HG02610 (cell line): ENCODE measurements at regions not wholly inside any gene's neighbourhood (a gene's known extent, or its start where the extent isn't known, plus 50 kb on each side); places are given as distances from the start of the nearest gene placed in this dataset.
A peak's percentile ranks its signal among the peaks of the same experiment; 100 is the strongest.
"Not testable (repeated sequence)": the region's sequence is repeated elsewhere in the genome, so short reads cannot be mapped to it uniquely, and the experiment has no call there.

Source experiments
- ATAC-seq: cut with Tn5 transposase; IDR thresholded peaks from one replicate; pipeline ENCODE4 v1.9.1; 2021; ENCODE audit warnings: mild to moderate bottlenecking, moderate library complexity; ENCODE audit not compliant: unreplicated experiment

- no peak for ATAC-seq
Observed at GRCh38 chr9:105021917-105022316, 94.0 kb upstream of the ABCA1 start.

GRCh38 chr9:105022545-105022944 is 94.6 kb upstream of the ABCA1 start:
- not testable (repeated sequence) for ATAC-seq

GRCh38 chr9:105023788-105024187 is 95.8 kb upstream of the ABCA1 start:
- no peak for ATAC-seq

GRCh38 chr9:105024529-105024928 is 96.6 kb upstream of the ABCA1 start:
- ATAC-seq, result no peak

- ATAC-seq, result no peak
Observed at GRCh38 chr9:105026451-105026850, 98.5 kb upstream of the ABCA1 start.

GRCh38 chr9:105027084-105027483 is 99.1 kb upstream of the ABCA1 start:
- no peak for ATAC-seq

- no peak for ATAC-seq
Observed at GRCh38 chr9:105030285-105030684, 102.3 kb upstream of the ABCA1 start.

- no peak for ATAC-seq
Observed at GRCh38 chr9:105037139-105037538, 109.2 kb upstream of the ABCA1 start.

- ATAC-seq, result no peak
Observed at GRCh38 chr9:105038051-105038450, 110.1 kb upstream of the ABCA1 start.

- no peak for ATAC-seq
Observed at GRCh38 chr9:105039175-105039799, 111.3 kb upstream of the ABCA1 start.

GRCh38 chr9:105043370-105043936 is 115.5 kb upstream of the ABCA1 start:
- no peak for ATAC-seq

GRCh38 chr9:105044518-105044917 is 116.6 kb upstream of the ABCA1 start:
- no peak for ATAC-seq

GRCh38 chr9:105046907-105047741 is 119.2 kb upstream of the ABCA1 start:
- no peak for ATAC-seq

- no peak for ATAC-seq
Observed at GRCh38 chr9:105047742-105048041, 119.7 kb upstream of the ABCA1 start.

GRCh38 chr9:105048331-105048730 is 120.4 kb upstream of the ABCA1 start:
- ATAC-seq, result no peak

GRCh38 chr9:105050296-105050695 is 122.3 kb upstream of the ABCA1 start:
- ATAC-seq, result no peak

GRCh38 chr9:105051897-105052296 is 123.9 kb upstream of the ABCA1 start:
- no peak for ATAC-seq

GRCh38 chr9:105052346-105052745 is 124.4 kb upstream of the ABCA1 start:
- no peak for ATAC-seq

GRCh38 chr9:105053209-105053652 is 125.3 kb upstream of the ABCA1 start:
- peak; percentile 98 for ATAC-seq

- no peak for ATAC-seq
Observed at GRCh38 chr9:105054491-105054890, 126.5 kb upstream of the ABCA1 start.

- no peak for ATAC-seq
Observed at GRCh38 chr9:105055917-105056316, 128.0 kb upstream of the ABCA1 start.

GRCh38 chr9:105057551-105057950 is 129.6 kb upstream of the ABCA1 start:
- ATAC-seq, result no peak
